GM18505 (cell line): ENCODE measurements at regions not wholly inside any gene's neighbourhood (a gene's known extent, or its start where the extent isn't known, plus 50 kb on each side); places are given as distances from the start of the nearest gene placed in this dataset.
"Not testable (repeated sequence)": the region's sequence is repeated elsewhere in the genome, so short reads cannot be mapped to it uniquely, and the experiment has no call there.

Experiments used
- ATAC-seq: cut with Tn5 transposase; IDR thresholded peaks from one replicate; pipeline ENCODE4 v1.9.1; 2021; ENCODE audit not compliant: unreplicated experiment
- POLR2A ChIP-seq: IDR thresholded peaks from 4 replicates; pipeline ENCODE4 v1.6.1; 2011; ENCODE audit warnings: borderline replicate concordance; ENCODE audit not compliant: insufficient read depth, insufficient read length; ENCODE audit errors: extremely low read depth

GRCh38 chr2:21860907-21861306 lies 737.1 kb downstream of the TDRD15 start:
- no peak for TF ChIP-seq POLR2A
- ATAC-seq: no peak

- TF ChIP-seq POLR2A: no peak
- ATAC-seq: no peak
Observed at GRCh38 chr2:21866316-21866715, 742.5 kb downstream of the TDRD15 start.

DNA sequence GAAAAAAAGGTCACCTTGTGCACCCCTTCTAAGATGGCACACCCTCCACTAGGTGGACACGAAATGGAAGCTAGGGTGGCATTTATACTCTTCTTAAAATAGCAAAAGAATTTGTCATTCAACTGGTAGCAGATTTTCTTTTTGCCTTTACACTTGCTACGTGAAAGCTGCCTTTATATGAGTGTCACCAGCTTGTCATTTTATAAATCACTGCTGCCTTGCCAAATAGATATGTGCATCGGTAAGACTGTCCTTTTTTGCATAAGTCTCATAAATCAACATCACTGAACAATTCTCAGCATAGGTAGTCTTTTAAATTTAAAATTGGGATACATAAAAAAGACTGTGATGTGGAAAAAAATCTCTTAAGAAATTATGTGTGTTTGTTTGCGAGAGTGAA lies 764.1 kb downstream of the TDRD15 start:
- no peak for TF ChIP-seq POLR2A
- no peak for ATAC-seq

GRCh38 chr2:21890041-21890440 lies 766.3 kb downstream of the TDRD15 start:
- no peak for TF ChIP-seq POLR2A
- ATAC-seq: no peak

DNA sequence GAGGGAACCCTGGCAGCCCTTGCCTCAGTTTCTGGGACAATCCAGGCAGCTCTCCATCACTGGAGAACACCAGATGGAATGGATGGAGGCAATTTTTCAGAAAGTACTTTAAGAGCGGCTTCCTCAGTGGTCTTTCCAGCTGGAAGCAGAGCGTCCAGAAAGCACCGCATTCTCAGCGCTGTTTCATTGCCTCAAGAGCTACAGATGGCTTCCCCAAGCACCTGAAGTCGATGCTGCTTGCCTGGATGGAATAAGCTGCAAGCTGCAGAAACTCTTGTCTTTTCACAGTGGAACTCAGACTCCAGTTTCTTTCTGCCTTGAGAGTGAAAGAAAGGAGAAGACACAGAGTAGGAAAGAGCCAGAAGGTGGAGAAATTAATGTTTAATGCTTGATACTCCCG lies 766.9 kb downstream of the TDRD15 start:
- TF ChIP-seq POLR2A: no peak
- ATAC-seq: no peak

- no peak for TF ChIP-seq POLR2A
- no peak for ATAC-seq
Observed at GRCh38 chr2:21891191-21891590, 767.4 kb downstream of the TDRD15 start.

DNA sequence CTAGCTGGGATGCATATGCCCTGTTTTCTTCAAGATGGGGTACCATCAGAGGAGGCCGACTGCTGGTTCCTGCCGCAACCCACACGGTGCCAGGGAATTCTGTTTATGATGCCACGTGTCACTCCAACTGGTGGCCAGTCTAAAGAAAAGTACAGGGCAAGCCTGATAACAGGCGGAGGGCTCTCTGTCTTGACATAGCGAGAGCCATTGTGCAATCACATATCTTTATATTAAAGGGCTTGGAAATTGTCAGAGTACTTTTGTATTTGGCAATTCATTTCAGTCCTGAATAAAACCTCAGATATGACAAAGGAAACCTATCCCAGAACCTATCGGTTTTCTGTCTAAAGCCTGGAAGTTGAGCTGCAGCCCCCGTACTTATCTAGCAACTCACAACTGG lies 768.4 kb downstream of the TDRD15 start:
- TF ChIP-seq POLR2A: no peak
- no peak for ATAC-seq

DNA sequence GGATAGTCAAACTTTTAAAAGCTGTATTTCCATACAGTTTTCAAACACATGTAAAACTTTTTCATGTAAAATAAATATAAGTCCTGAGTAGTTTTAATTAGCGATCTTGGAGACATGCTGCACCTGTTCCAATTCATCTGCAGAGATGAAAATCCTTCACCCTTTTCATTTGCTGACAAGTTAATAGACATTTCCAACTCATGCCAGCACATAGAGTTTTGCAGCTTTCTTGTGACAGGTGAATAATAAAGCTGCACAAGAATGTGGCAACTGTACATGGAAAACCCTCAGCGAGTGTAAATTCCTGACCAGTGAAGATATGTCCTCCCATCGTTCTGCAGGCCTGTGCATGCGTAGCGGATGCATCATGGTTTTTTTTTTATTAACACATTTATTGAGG lies 771.4 kb downstream of the TDRD15 start:
- no peak for ATAC-seq
- TF ChIP-seq POLR2A: no peak

DNA sequence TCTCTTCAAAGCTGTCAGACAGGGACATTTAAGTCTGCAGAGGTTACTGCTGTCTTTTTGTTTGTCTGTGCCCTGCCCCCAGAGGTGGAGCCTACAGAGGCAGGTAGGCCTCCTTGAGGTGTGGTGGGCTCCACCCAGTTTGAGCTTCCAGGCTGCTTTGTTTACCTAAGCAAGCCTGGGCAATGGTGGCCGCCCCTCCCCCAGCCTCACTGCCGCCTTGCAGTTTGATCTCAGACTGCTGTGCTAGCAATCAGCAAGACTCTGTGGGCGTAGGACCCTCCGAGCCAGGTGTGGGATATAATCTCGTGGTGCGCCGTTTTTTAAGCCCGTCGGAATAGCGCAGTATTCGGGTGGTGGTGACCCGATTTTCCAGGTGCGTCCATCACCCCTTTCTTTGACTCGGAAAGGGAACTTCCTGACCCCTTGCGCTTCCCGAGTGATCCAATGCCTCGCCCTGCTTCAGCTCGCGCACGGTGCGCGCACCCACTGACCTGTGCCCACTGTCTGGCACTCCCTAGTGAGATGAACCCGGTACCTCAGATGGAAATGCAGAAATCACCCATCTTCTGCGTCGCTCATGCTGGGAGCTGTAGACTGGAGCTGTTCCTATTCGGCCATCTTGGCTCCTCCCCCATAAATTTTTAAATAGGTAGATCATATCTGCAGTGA lies 785.1 kb downstream of the TDRD15 start:
- not testable (repeated sequence) for ATAC-seq

GRCh38 chr2:21910832-21911507 lies 787.2 kb downstream of the TDRD15 start:
- no peak for TF ChIP-seq POLR2A
- ATAC-seq: no peak

DNA sequence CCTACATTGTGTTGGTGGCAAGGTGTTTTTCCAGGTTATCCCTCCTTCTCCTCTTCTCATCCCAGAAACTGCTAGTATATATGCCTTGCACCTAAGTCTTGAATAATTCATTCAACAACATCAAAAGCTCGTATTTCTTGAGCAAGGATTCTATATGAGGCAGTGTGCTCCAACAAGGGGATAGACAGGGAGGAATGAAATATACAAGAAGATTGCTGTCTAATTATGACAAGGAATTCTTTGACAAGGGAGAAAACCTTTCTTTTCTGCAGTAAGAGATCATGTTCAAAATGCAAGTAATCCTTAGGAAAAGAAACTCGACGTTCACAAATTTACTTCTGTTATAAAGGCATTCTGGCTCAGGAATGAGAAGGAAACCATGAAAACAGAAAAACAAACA lies 788.6 kb downstream of the TDRD15 start:
- no peak for TF ChIP-seq POLR2A
- no peak for ATAC-seq

DNA sequence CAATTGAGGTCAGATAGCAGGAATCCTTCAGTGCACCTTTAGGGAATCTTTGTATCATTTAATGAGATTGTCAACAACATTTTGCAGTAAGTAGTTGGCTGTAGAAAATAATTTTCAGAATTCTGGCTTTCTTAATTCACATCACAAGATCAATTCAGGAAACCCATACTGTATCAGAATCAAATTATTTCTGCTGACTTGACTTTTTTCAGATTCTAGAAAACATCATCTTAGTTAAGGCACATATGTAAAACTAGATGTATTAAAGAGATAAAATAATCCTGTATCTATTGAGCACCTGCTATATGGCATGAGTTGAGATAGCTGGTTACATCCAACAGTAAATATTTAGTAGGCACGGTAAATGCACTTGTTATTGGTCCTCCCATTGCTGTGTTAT lies 791.4 kb downstream of the TDRD15 start:
- ATAC-seq: no peak
- no peak for TF ChIP-seq POLR2A

- no peak for TF ChIP-seq POLR2A
- no peak for ATAC-seq
Observed at GRCh38 chr2:21916934-21917522, 793.3 kb downstream of the TDRD15 start.

GRCh38 chr2:21920721-21921120 lies 797.0 kb downstream of the TDRD15 start:
- no peak for ATAC-seq
- TF ChIP-seq POLR2A: no peak

- ATAC-seq: peak; percentile 88
- TF ChIP-seq POLR2A: no peak
Observed at GRCh38 chr2:21924640-21925285, 801.0 kb downstream of the TDRD15 start.

- no peak for TF ChIP-seq POLR2A
- ATAC-seq: no peak
Observed at GRCh38 chr2:21928292-21928691, 804.5 kb downstream of the TDRD15 start.
